SU-DHL-6 (cell line): ENCODE measurements at regions not wholly inside any gene's neighbourhood (a gene's known extent, or its start where the extent isn't known, plus 50 kb on each side); places are given as distances from the start of the nearest gene placed in this dataset.

ENCODE experiments used
- H2AFZ ChIP-seq: fragments of 200-600 bp; sonication (generic); 2 replicates; pipeline ENCODE4 v1.6.1; 2014; ENCODE audit warnings: low read depth, mild to moderate bottlenecking, moderate library complexity, mixed read lengths, antibody characterized with exemption, low read length; ENCODE audit not compliant: severe bottlenecking
- H3F3A ChIP-seq: fragments of 200-600 bp; shearing (Covaris generic); 2 replicates; pipeline ENCODE4 v1.6.0; 2016; ENCODE audit warnings: antibody characterized with exemption, mild to moderate bottlenecking; ENCODE audit not compliant: insufficient read depth
- H3K27ac ChIP-seq: fragments of 200-600 bp; sonication (generic); 2 replicates; pipeline ENCODE4 v1.5.1; 2016; ENCODE audit warnings: low read depth, mild to moderate bottlenecking, low read length, moderate library complexity, mixed read lengths
- H3K27me3 ChIP-seq: fragments of 200-600 bp; sonication (generic), shearing (Covaris generic); 2 replicates; pipeline ENCODE4 v1.6.0; 2014; ENCODE audit warnings: mild to moderate bottlenecking, low read length
- H3K36me3 ChIP-seq: fragments of 200-600 bp; sonication (generic); 2 replicates; pipeline ENCODE4 v1.6.1; 2014; ENCODE audit warnings: mild to moderate bottlenecking, low read length, mixed read lengths
- H3K4me2 ChIP-seq: fragments of 300-600, 200-600 bp; shearing (Covaris generic), sonication (generic); 2 replicates; pipeline ENCODE4 v1.6.0; 2014; ENCODE audit warnings: low read length, low read depth, mild to moderate bottlenecking; ENCODE audit not compliant: poor library complexity, severe bottlenecking
- H3K4me3 ChIP-seq: fragments of 200-600 bp; sonication (generic); 2 replicates; pipeline ENCODE4 v1.5.1; 2014; ENCODE audit warnings: antibody characterized with exemption, low read length, mild to moderate bottlenecking, mixed read lengths; ENCODE audit not compliant: insufficient read depth, poor library complexity, severe bottlenecking
- H3K79me2 ChIP-seq: fragments of 200-600 bp; sonication (generic); 2 replicates; pipeline ENCODE4 v1.6.1; 2014; ENCODE audit warnings: mild to moderate bottlenecking, low read length, moderate library complexity; ENCODE audit not compliant: insufficient read depth
- H3K9ac ChIP-seq: fragments of 200-600 bp; sonication (generic); 2 replicates; pipeline ENCODE4 v1.7.0; 2014; ENCODE audit warnings: mild to moderate bottlenecking, low read length
- H3K9me2 ChIP-seq: fragments of 200-600 bp; sonication (generic); replicated peaks from 2 replicates; pipeline ENCODE4 v1.6.1; 2014; ENCODE audit warnings: low read length; ENCODE audit not compliant: insufficient read depth
- H3K9me3 ChIP-seq: fragments of 200-600 bp; sonication (generic); 2 replicates; pipeline ENCODE4 v1.6.1; 2014; ENCODE audit warnings: low read length, mixed read lengths; ENCODE audit not compliant: insufficient read depth
- H4K20me1 ChIP-seq: fragments of 200-600 bp; sonication (generic); 2 replicates; pipeline ENCODE4 v1.6.1; 2014; ENCODE audit warnings: low read depth, mild to moderate bottlenecking, antibody characterized with exemption, low read length, moderate library complexity, mixed read lengths
- CTCF ChIP-seq: fragments of 200-600 bp; sonication (generic); IDR thresholded peaks from one replicate; pipeline ENCODE4 v1.5.1; 2017; ENCODE audit warnings: antibody characterized with exemption, mild to moderate bottlenecking, low read length, moderate library complexity; ENCODE audit not compliant: insufficient read depth, poor library complexity, severe bottlenecking
- EZH2phosphoT487 ChIP-seq: fragments of 200-600 bp; sonication (generic), shearing (Covaris generic); conservative IDR thresholded peaks from 2 replicates; pipeline ENCODE4 v1.6.1; 2018; ENCODE audit warnings: mild to moderate bottlenecking, antibody characterized with exemption, low read length, moderate library complexity, mixed read lengths

- H3K27me3 ChIP-seq: no peaks in the 10 kb centered on the region
- no peaks in the 10 kb centered on the region for H3K36me3 ChIP-seq
- no peak overlapping the region for H3K9ac ChIP-seq
- no peak overlapping the region for H2AFZ ChIP-seq
- H3K79me2 ChIP-seq: no peaks in the 10 kb centered on the region
- no peaks in the 10 kb centered on the region for H3F3A ChIP-seq
- TF ChIP-seq CTCF (no peak), EZH2phosphoT487 (no peak)
- no peaks in the 10 kb centered on the region for H4K20me1 ChIP-seq
- no peaks in the 10 kb centered on the region for H3K9me2 ChIP-seq
- H3K4me2 ChIP-seq: no peak overlapping the region
- H3K4me3 ChIP-seq: no peak overlapping the region
- H3K27ac ChIP-seq: no peak overlapping the region
- H3K9me3 ChIP-seq: no peaks in the 10 kb centered on the region
Measured at GRCh38 chr10:58918887-58919286, 257.6 kb upstream of the PHYHIPL start.

GRCh38 chr10:58919927-58920654 lies 256.4 kb upstream of the PHYHIPL start:
- Histone ChIP-seq H3K4me3 (no peak overlapping the region), H3K36me3 (no peaks in the 10 kb centered on the region), H3K9ac (no peak overlapping the region), H4K20me1 (no peaks in the 10 kb centered on the region), H3F3A (no peaks in the 10 kb centered on the region), H3K27me3 (no peaks in the 10 kb centered on the region), H3K9me3 (no peaks in the 10 kb centered on the region), H3K27ac (no peak overlapping the region), H3K9me2 (no peaks in the 10 kb centered on the region), H2AFZ (no peak overlapping the region), H3K4me2 (no peak overlapping the region), H3K79me2 (no peaks in the 10 kb centered on the region)
- no peak for TF ChIP-seq EZH2phosphoT487

- Histone ChIP-seq H3K9ac (no peak overlapping the region), H4K20me1 (no peaks in the 10 kb centered on the region), H3K4me3 (no peak overlapping the region), H3K9me3 (no peaks in the 10 kb centered on the region), H3K4me2 (no peak overlapping the region), H3K79me2 (no peaks in the 10 kb centered on the region), H3K27me3 (no peaks in the 10 kb centered on the region), H3F3A (no peaks in the 10 kb centered on the region), H3K36me3 (no peaks in the 10 kb centered on the region), H3K27ac (no peak overlapping the region), H2AFZ (no peak overlapping the region), H3K9me2 (no peaks in the 10 kb centered on the region)
- TF ChIP-seq CTCF (no peak), EZH2phosphoT487 (no peak)
Measured at GRCh38 chr10:58920655-58921003, 255.8 kb upstream of the PHYHIPL start.

- H2AFZ ChIP-seq: no peak overlapping the region
- no peak overlapping the region for H3K27ac ChIP-seq
Measured at GRCh38 chr10:58921421-58921855, 255.0 kb upstream of the PHYHIPL start.

More at GRCh38 chr10:58921421-58921855, 255.0 kb upstream of the PHYHIPL start:
- H3F3A ChIP-seq: no peaks in the 10 kb centered on the region
- H3K4me2 ChIP-seq: no peak overlapping the region
- no peaks in the 10 kb centered on the region for H3K27me3 ChIP-seq
- no peaks in the 10 kb centered on the region for H4K20me1 ChIP-seq
- H3K4me3 ChIP-seq: no peak overlapping the region
- H3K9me3 ChIP-seq: no peaks in the 10 kb centered on the region
- H3K36me3 ChIP-seq: no peaks in the 10 kb centered on the region
- H3K9ac ChIP-seq: no peak overlapping the region
- H3K79me2 ChIP-seq: no peaks in the 10 kb centered on the region
- TF ChIP-seq EZH2phosphoT487 (no peak), CTCF (no peak)
- H3K9me2 ChIP-seq: no peaks in the 10 kb centered on the region
